ENCODE measurements at regions not wholly inside any gene's neighbourhood (a gene's known extent, or its start where the extent isn't known, plus 50 kb on each side); places are given as distances from the start of the nearest gene placed in this dataset.
"Not testable (repeated sequence)": the region's sequence is repeated elsewhere in the genome, so short reads cannot be mapped to it uniquely, and the experiment has no call there.

DNA sequence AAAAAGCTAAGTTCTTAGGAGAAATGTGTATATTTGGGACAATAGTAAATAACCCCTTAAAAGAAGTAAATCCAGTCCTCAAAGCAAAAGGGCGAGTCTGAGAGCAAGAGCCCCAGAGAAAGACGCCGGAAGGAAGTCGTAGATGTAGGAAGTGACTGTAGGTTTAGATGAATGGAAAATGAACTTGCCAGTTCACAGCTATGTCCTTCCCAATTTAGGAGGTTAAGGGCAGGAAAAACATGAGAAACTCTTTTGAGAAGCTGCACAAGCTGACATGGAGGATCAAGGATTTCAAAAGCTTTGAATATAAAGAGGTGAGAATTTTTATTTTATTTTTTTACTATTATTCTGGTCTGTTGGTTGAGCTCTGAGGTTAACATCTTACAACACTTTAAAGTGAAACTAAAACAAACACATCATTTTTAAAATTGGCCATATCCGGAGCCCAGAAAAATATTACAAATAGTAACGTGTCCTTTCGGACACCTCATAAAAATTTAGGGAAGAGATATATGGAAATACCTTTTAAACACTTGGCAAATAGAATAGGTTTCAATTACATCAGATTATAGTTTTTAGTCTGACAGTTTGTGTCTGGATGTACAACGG lies 1178.6 kb downstream of the MRPL39 start:
- intact Hi-C loops (cut with DNase I): no loop called here
- Histone ChIP-seq H3K9me3 (no peaks in the 10 kb centered on the region), H3K27me3 (no peaks in the 10 kb centered on the region), H3K4me3 (peak overlapping the region; percentile 44), H3K36me3 (no peaks in the 10 kb centered on the region), H3K4me1 (no peaks in the 10 kb centered on the region), H3K27ac (no peak overlapping the region)
- TF ChIP-seq, protein P1, sequence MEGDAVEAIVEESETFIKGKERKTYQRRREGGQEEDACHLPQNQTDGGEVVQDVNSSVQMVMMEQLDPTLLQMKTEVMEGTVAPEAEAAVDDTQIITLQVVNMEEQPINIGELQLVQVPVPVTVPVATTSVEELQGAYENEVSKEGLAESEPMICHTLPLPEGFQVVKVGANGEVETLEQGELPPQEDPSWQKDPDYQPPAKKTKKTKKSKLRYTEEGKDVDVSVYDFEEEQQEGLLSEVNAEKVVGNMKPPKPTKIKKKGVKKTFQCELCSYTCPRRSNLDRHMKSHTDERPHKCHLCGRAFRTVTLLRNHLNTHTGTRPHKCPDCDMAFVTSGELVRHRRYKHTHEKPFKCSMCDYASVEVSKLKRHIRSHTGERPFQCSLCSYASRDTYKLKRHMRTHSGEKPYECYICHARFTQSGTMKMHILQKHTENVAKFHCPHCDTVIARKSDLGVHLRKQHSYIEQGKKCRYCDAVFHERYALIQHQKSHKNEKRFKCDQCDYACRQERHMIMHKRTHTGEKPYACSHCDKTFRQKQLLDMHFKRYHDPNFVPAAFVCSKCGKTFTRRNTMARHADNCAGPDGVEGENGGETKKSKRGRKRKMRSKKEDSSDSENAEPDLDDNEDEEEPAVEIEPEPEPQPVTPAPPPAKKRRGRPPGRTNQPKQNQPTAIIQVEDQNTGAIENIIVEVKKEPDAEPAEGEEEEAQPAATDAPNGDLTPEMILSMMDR (IDR thresholded peaks at IDR 0.05): no peak
- ATAC-seq (peak; percentile 42), DNase-seq (no peak)

DNA sequence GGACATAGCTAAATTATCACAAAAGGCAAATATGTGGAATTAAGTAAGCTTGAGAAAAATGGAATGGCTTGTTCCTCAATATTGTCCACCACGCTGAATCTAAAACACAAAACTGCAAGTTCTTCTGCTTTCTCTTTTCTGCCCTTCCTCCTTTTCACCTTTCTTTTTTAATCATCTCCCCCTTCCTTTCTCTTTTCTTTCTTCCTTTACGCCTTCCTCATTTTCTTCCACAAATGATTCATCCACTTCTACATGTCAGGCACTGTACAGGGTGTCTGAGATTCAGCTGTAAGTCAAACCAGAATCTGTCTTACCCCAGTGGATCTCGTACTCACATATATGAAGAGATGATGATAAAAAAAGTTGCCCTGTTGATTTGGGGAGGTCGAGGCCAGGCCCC lies 1182.5 kb downstream of the MRPL39 start:
- Histone ChIP-seq H3K36me3 (no peaks in the 10 kb centered on the region), H3K9me3 (peaks cover 10% of the 10 kb centered on the region), H3K27me3 (no peaks in the 10 kb centered on the region), H3K27ac (no peak overlapping the region), H3K4me1 (no peaks in the 10 kb centered on the region), H3K4me3 (no peak overlapping the region)
- TF ChIP-seq, protein P1 (IDR thresholded peaks at IDR 0.05): no peak
- intact Hi-C loops (cut with DNase I): no loop called here
- DNase-seq: no peak
- ATAC-seq: no peak

DNA sequence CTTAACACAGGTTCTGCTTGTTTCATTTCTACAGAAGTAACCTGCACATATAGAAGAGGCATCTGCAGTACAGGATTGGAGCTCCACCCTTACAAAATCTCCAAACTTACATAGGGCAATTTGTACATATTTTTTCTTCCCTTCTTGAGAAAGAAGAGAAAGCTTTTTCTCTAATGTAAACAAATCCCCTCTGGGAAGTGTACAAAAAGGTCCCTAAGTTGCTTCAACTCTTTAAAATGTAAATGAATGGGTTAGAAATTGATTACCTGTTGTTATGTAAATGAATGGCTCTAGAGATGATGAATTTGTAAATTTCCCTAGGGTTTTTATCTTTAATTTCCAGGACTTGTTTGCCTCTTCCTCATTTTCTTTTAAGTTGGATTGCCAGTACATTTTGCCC lies 1183.7 kb downstream of the MRPL39 start:
- ATAC-seq (no peak), DNase-seq (no peak)
- H3K4me1 ChIP-seq: no peaks in the 10 kb centered on the region
- H3K27me3 ChIP-seq: no peaks in the 10 kb centered on the region
- no peak overlapping the region for H3K27ac ChIP-seq
- H3K36me3 ChIP-seq: no peaks in the 10 kb centered on the region
- TF ChIP-seq, protein P1 (IDR thresholded peaks at IDR 0.05): no peak
- peaks cover 10% of the 10 kb centered on the region for H3K9me3 ChIP-seq
- intact Hi-C loops (cut with DNase I): no loop called here
- H3K4me3 ChIP-seq: no peak overlapping the region

DNA sequence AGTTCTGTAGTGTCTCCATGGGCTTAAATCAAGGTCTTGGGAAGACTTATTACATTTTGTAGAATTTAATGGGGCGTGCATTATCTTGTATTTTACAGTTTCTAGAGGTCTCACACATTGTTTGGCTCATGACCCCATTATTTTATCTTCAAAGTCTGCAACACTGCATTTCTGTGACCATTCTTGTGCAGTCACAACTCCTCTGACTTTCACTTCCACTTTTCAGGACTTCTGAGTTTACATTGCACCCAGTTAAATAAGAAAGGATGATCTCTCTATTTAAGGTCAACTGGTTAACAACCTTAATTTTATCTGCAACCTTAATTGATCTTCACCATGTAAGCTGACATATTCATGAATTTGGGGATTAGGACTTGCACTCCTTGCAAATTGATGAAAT lies 1186.6 kb downstream of the MRPL39 start:
- TF ChIP-seq, protein P1 (IDR thresholded peaks at IDR 0.05): no peak
- no peak overlapping the region for H3K27ac ChIP-seq
- ATAC-seq (no peak), DNase-seq (no peak)
- no peaks in the 10 kb centered on the region for H3K36me3 ChIP-seq
- no peak overlapping the region for H3K4me3 ChIP-seq
- intact Hi-C loops (cut with DNase I): no loop called here
- no peaks in the 10 kb centered on the region for H3K4me1 ChIP-seq
- peaks cover 10% of the 10 kb centered on the region for H3K9me3 ChIP-seq
- no peaks in the 10 kb centered on the region for H3K27me3 ChIP-seq

DNA sequence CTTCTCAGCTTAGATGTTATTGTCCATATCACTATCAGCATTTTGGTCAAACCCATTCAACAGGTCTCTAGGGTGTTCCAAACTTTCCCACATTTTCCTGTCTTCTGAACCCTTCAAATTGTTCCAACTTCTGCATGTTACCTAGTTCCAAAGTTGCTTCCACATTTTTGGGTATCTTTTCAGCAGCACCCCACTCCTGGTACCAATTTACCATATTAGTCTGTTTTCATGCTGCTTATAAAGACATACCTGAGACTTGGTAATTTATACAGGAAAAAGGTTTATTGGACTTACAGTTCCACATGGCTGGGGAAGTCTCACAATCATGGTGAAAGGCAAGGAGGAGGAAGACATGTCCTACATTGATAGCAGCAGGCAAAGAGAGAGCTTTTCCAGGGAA lies 1187.6 kb downstream of the MRPL39 start:
- ATAC-seq; intact Hi-C loops (cut with DNase I); H3K36me3 ChIP-seq; H3K27me3 ChIP-seq; DNase-seq; H3K27ac ChIP-seq; H3K4me1 ChIP-seq; H3K4me3 ChIP-seq: not testable (repeated sequence)
- H3K9me3 ChIP-seq: peaks cover 10% of the 10 kb centered on the region

DNA sequence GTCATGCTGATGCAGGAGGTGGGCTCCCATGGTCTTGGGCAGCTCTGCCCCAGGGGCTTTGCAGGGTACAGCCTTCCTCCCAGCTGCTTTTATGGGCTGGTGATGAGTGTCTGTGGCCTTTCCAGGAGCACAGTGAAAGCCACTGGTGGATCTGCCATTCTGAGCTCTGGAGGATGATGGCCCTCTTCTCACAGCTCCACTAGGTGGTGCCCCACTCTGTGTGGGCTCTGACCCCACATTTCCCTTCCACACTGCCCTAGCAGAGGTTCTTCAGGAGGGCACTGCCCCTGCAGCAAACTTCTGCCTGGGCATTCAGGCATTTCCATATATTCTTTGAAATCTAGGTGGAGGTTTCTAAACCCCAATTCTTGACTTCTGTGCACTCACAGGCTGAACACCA lies 1188.6 kb downstream of the MRPL39 start:
- intact Hi-C loops (cut with DNase I): no loop called here
- Histone ChIP-seq H3K4me1 (no peaks in the 10 kb centered on the region), H3K36me3 (no peaks in the 10 kb centered on the region), H3K4me3 (no peak overlapping the region), H3K27ac (no peak overlapping the region), H3K9me3 (peaks cover 10% of the 10 kb centered on the region), H3K27me3 (no peaks in the 10 kb centered on the region)
- TF ChIP-seq, protein P1 (IDR thresholded peaks at IDR 0.05): no peak
- DNase-seq (no peak), ATAC-seq (no peak)
